Esophagus muscularis mucosa (tissue), 4 donors: ENCODE measurements at regions not wholly inside any gene's neighbourhood (a gene's known extent, or its start where the extent isn't known, plus 50 kb on each side); places are given as distances from the start of the nearest gene placed in this dataset.

Experiments used
- CTCF ChIP-seq, 3 experiments: fragments of 200-600 bp in 2 of 3; fragments of 450-650 bp in 1 of 3; sonication (generic) in 2 of 3; IDR thresholded peaks; one replicate each; pipeline ENCODE4 v1.5.1; 2017 to 2019; ENCODE audit warnings: antibody characterized with exemption in 3 of 3, mild to moderate bottlenecking in 2 of 3, moderate library complexity in 1 of 3
- EP300 ChIP-seq: sonication (generic); formaldehyde crosslinking; IDR thresholded peaks from one replicate; pipeline ENCODE4 v1.6.1; 2017; ENCODE audit warnings: antibody characterized with exemption
- POLR2A ChIP-seq: fragments of 450-650 bp; IDR thresholded peaks from one replicate; pipeline ENCODE4 v1.6.1; 2017; ENCODE audit warnings: antibody characterized with exemption, moderate library complexity, mild to moderate bottlenecking, low read depth
- POLR2AphosphoS5 ChIP-seq, 2 donors: sonication (generic); formaldehyde crosslinking; IDR thresholded peaks; one replicate each; pipeline ENCODE4 v1.6.1; 2017; ENCODE audit warnings: antibody characterized with exemption in 2 of 2

GRCh38 chr2:155377931-155378444 lies 679.5 kb downstream of the KCNJ3 start:
- TF ChIP-seq CTCF (IDR thresholded peaks at IDR 0.05) (no peak), EP300 (no peak), POLR2A (no peak), POLR2AphosphoS5 (IDR thresholded peaks at IDR 0.05) (no peak)
